H7 (cell line): ENCODE measurements at regions not wholly inside any gene's neighbourhood (a gene's known extent, or its start where the extent isn't known, plus 50 kb on each side); places are given as distances from the start of the nearest gene placed in this dataset.
A peak's percentile ranks its signal among the peaks of the same experiment; 100 is the strongest.

Experiments
- DNase-seq: peaks from one replicate; pipeline ENCODE4 v3.0.0; 2012
- H3K27me3 ChIP-seq: 2 replicates; pipeline ENCODE4 v1.6.0; 2011; ENCODE audit warnings: mild to moderate bottlenecking, low read length; ENCODE audit not compliant: control insufficient read depth, insufficient read depth
- H3K36me3 ChIP-seq: replicated peaks from 2 replicates; pipeline ENCODE4 v1.5.1; 2011; ENCODE audit warnings: low read length; ENCODE audit not compliant: control insufficient read depth, insufficient read depth
- H3K4me3 ChIP-seq: 2 replicates; pipeline ENCODE4 v1.5.1; 2011; ENCODE audit warnings: low read depth, mild to moderate bottlenecking, control low read depth, low read length, moderate library complexity; ENCODE audit not compliant: insufficient read depth

- Histone ChIP-seq H3K36me3 (no peaks in the 10 kb centered on the region), H3K4me3 (no peak overlapping the region), H3K27me3 (no peaks in the 10 kb centered on the region)
Observed at GRCh38 chr2:217189131-217189530, 329.3 kb upstream of the TNP1 start.

GRCh38 chr2:217186668-217187159 lies 326.9 kb upstream of the TNP1 start:
- no peak overlapping the region for H3K4me3 ChIP-seq
- H3K27me3 ChIP-seq = no peaks in the 10 kb centered on the region
- no peak for DNase-seq
- no peaks in the 10 kb centered on the region for H3K36me3 ChIP-seq

More at GRCh38 chr2:217189131-217189530, 329.3 kb upstream of the TNP1 start:
- DNase-seq = no peak

- Histone ChIP-seq H3K27me3 (no peaks in the 10 kb centered on the region), H3K36me3 (no peaks in the 10 kb centered on the region), H3K4me3 (no peak overlapping the region)
- DNase-seq = no peak
Observed at GRCh38 chr2:217186152-217186551, 326.3 kb upstream of the TNP1 start.

GRCh38 chr2:217185265-217185995 lies 325.6 kb upstream of the TNP1 start:
- no peaks in the 10 kb centered on the region for H3K27me3 ChIP-seq
- no peak for DNase-seq
- no peak overlapping the region for H3K4me3 ChIP-seq
- no peaks in the 10 kb centered on the region for H3K36me3 ChIP-seq

GRCh38 chr2:217184242-217184641 lies 324.4 kb upstream of the TNP1 start:
- no peak for DNase-seq
- Histone ChIP-seq H3K36me3 (no peaks in the 10 kb centered on the region), H3K4me3 (no peak overlapping the region), H3K27me3 (no peaks in the 10 kb centered on the region)

GRCh38 chr2:217183471-217183870 lies 323.6 kb upstream of the TNP1 start:
- Histone ChIP-seq H3K36me3 (no peaks in the 10 kb centered on the region), H3K4me3 (no peak overlapping the region), H3K27me3 (no peaks in the 10 kb centered on the region)
- DNase-seq = no peak

- Histone ChIP-seq H3K36me3 (no peaks in the 10 kb centered on the region), H3K4me3 (no peak overlapping the region), H3K27me3 (no peaks in the 10 kb centered on the region)
- no peak for DNase-seq
Observed at GRCh38 chr2:217182926-217183325, 323.1 kb upstream of the TNP1 start.

GRCh38 chr2:217181512-217181911 lies 321.6 kb upstream of the TNP1 start:
- no peak for DNase-seq
- H3K4me3 ChIP-seq = no peak overlapping the region
- no peaks in the 10 kb centered on the region for H3K36me3 ChIP-seq
- no peaks in the 10 kb centered on the region for H3K27me3 ChIP-seq

GRCh38 chr2:217179854-217180253 lies 320.0 kb upstream of the TNP1 start:
- Histone ChIP-seq H3K36me3 (no peaks in the 10 kb centered on the region), H3K4me3 (no peak overlapping the region), H3K27me3 (no peaks in the 10 kb centered on the region)
- DNase-seq = no peak

GRCh38 chr2:217178341-217178740 lies 318.5 kb upstream of the TNP1 start:
- Histone ChIP-seq H3K36me3 (no peaks in the 10 kb centered on the region), H3K27me3 (no peaks in the 10 kb centered on the region), H3K4me3 (no peak overlapping the region)
- DNase-seq = no peak

- no peak for DNase-seq
- H3K36me3 ChIP-seq = no peaks in the 10 kb centered on the region
- H3K27me3 ChIP-seq = no peaks in the 10 kb centered on the region
- no peak overlapping the region for H3K4me3 ChIP-seq
Observed at GRCh38 chr2:217177720-217178119, 317.9 kb upstream of the TNP1 start.

GRCh38 chr2:217171874-217172273 lies 312.0 kb upstream of the TNP1 start:
- Histone ChIP-seq H3K27me3 (no peaks in the 10 kb centered on the region), H3K4me3 (no peak overlapping the region), H3K36me3 (no peaks in the 10 kb centered on the region)
- no peak for DNase-seq

GRCh38 chr2:217168496-217168895 lies 308.6 kb upstream of the TNP1 start:
- no peak for DNase-seq
- H3K4me3 ChIP-seq = no peak overlapping the region
- H3K27me3 ChIP-seq = no peaks in the 10 kb centered on the region
- H3K36me3 ChIP-seq = no peaks in the 10 kb centered on the region

- no peak for DNase-seq
- H3K27me3 ChIP-seq = no peaks in the 10 kb centered on the region
- no peak overlapping the region for H3K4me3 ChIP-seq
- H3K36me3 ChIP-seq = no peaks in the 10 kb centered on the region
Observed at GRCh38 chr2:217167531-217167930, 307.7 kb upstream of the TNP1 start.

- H3K27me3 ChIP-seq = no peaks in the 10 kb centered on the region
- no peak overlapping the region for H3K4me3 ChIP-seq
- H3K36me3 ChIP-seq = no peaks in the 10 kb centered on the region
- DNase-seq = peak; percentile 10
Observed at GRCh38 chr2:217166241-217166850, 306.5 kb upstream of the TNP1 start.
